ENCODE measurements at regions not wholly inside any gene's neighbourhood (a gene's known extent, or its start where the extent isn't known, plus 50 kb on each side); places are given as distances from the start of the nearest gene placed in this dataset.
"Not testable (repeated sequence)": the region's sequence is repeated elsewhere in the genome, so short reads cannot be mapped to it uniquely, and the experiment has no call there.

- not testable (repeated sequence) for TF ChIP-seq CTCF, POLR2A (IDR thresholded peaks at IDR 0.05)
Measured at GRCh38 chr1:189644156-189644555, 833.5 kb downstream of the BRINP3 start.
